Transverse colon (tissue), 3 donors: ENCODE measurements at regions not wholly inside any gene's neighbourhood (a gene's known extent, or its start where the extent isn't known, plus 50 kb on each side); places are given as distances from the start of the nearest gene placed in this dataset.

Experiments
- EP300 ChIP-seq: sonication (generic); formaldehyde crosslinking; IDR thresholded peaks from one replicate; pipeline ENCODE4 v1.6.1; 2017; ENCODE audit warnings: antibody characterized with exemption, low read depth
- POLR2A ChIP-seq: fragments of 450-650 bp; IDR thresholded peaks from one replicate; pipeline ENCODE4 v1.6.1; 2016; ENCODE audit warnings: antibody characterized with exemption, mild to moderate bottlenecking, moderate library complexity
- TF ChIP-seq, protein P1 (sequence below), 5 experiments: fragments of 200-600 bp in 3 of 5; fragments of 450-650 bp in 2 of 5; sonication (generic) in 3 of 5; IDR thresholded peaks; 1 replicate in 2 of 5; 2 replicates in 3 of 5; pipeline ENCODE4 v1.5.1; 2016 to 2017; ENCODE audit warnings: antibody characterized with exemption in 5 of 5, inconsistent platforms in 3 of 5, mild to moderate bottlenecking in 2 of 5, moderate library complexity in 1 of 5

DNA sequence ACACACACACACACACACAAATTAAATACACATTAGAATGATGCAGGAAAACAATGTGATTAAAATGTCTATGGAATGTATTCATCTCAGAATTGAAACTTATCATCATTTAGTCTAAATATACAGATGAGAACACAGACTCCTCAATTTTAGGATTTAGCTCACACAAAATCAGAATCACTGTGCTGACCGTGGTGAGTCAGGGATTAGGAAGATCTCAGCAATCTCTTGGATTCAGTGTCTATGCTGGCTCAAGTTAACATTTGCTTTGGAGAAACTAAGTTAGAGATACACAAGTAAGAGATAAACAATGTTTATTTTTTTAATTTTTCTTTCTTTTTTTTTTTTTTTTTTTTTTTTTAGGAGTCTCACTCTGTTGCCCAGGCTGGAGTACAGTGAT lies 323.6 kb downstream of the KLF12 start:
- TF ChIP-seq POLR2A (no peak), EP300 (no peak)
- TF ChIP-seq, protein P1, sequence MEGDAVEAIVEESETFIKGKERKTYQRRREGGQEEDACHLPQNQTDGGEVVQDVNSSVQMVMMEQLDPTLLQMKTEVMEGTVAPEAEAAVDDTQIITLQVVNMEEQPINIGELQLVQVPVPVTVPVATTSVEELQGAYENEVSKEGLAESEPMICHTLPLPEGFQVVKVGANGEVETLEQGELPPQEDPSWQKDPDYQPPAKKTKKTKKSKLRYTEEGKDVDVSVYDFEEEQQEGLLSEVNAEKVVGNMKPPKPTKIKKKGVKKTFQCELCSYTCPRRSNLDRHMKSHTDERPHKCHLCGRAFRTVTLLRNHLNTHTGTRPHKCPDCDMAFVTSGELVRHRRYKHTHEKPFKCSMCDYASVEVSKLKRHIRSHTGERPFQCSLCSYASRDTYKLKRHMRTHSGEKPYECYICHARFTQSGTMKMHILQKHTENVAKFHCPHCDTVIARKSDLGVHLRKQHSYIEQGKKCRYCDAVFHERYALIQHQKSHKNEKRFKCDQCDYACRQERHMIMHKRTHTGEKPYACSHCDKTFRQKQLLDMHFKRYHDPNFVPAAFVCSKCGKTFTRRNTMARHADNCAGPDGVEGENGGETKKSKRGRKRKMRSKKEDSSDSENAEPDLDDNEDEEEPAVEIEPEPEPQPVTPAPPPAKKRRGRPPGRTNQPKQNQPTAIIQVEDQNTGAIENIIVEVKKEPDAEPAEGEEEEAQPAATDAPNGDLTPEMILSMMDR (IDR thresholded peaks at IDR 0.05) = no peak
